Prostate gland (tissue), 2 donors: ENCODE measurements at regions not wholly inside any gene's neighbourhood (a gene's known extent, or its start where the extent isn't known, plus 50 kb on each side); places are given as distances from the start of the nearest gene placed in this dataset.

Source experiments
- POLR2A ChIP-seq: fragments of 450-650 bp; IDR thresholded peaks from one replicate; pipeline ENCODE4 v1.6.1; 2016; ENCODE audit warnings: antibody characterized with exemption, mild to moderate bottlenecking
- POLR2AphosphoS5 ChIP-seq: sonication (generic); formaldehyde crosslinking; IDR thresholded peaks from one replicate; pipeline ENCODE4 v1.6.1; 2017; ENCODE audit warnings: antibody characterized with exemption
- TF ChIP-seq, protein P1 (sequence below), 4 experiments: fragments of 200-600 bp in 2 of 4; fragments of 450-650 bp in 2 of 4; sonication (generic) in 2 of 4; IDR thresholded peaks; 1 replicate in 3 of 4; 2 replicates in 1 of 4; pipeline ENCODE4 v1.5.1; 2016 to 2019; ENCODE audit warnings: antibody characterized with exemption in 4 of 4, mild to moderate bottlenecking in 2 of 4, moderate library complexity in 2 of 4

DNA sequence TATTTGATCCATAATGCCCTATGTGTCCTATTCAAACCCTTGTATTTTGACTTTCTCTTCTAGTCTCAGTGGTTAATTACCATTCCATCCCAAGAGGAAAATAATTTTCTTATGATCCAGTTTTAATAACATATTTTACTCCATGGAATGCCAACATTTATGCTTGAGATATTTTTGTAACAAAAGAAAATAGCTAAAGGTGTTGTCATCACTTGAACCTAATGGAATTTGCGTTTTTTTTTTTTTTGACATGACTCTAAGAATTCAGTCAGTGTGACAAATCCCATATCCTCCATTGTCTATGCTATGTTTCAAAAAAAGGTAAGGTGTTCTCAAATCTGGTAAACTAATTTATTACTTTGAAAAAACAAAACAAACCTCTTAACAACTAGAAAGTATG, 324.1 kb upstream of the ADAMTS5 start:
- TF ChIP-seq, protein P1, sequence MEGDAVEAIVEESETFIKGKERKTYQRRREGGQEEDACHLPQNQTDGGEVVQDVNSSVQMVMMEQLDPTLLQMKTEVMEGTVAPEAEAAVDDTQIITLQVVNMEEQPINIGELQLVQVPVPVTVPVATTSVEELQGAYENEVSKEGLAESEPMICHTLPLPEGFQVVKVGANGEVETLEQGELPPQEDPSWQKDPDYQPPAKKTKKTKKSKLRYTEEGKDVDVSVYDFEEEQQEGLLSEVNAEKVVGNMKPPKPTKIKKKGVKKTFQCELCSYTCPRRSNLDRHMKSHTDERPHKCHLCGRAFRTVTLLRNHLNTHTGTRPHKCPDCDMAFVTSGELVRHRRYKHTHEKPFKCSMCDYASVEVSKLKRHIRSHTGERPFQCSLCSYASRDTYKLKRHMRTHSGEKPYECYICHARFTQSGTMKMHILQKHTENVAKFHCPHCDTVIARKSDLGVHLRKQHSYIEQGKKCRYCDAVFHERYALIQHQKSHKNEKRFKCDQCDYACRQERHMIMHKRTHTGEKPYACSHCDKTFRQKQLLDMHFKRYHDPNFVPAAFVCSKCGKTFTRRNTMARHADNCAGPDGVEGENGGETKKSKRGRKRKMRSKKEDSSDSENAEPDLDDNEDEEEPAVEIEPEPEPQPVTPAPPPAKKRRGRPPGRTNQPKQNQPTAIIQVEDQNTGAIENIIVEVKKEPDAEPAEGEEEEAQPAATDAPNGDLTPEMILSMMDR (IDR thresholded peaks at IDR 0.05): no peak
- no peak for TF ChIP-seq POLR2A
- TF ChIP-seq POLR2AphosphoS5: no peak
